BLaER1 treated with 17β-estradiol and CSF1 and Interleukin-3, amounts not matched to agents 10 nM and 100 nM (cell line): ENCODE measurements at regions not wholly inside any gene's neighbourhood (a gene's known extent, or its start where the extent isn't known, plus 50 kb on each side); places are given as distances from the start of the nearest gene placed in this dataset.

ENCODE experiments used
- H3K27ac ChIP-seq, 11 experiments: shearing (Covaris generic); formaldehyde crosslinking; 2 replicates each; pipeline ENCODE4 v1.8.1; 2022
- H3K27me3 ChIP-seq, 11 experiments: shearing (Covaris generic); formaldehyde crosslinking; 2 replicates each; pipeline ENCODE4 v1.8.1; 2022
- H3K36me3 ChIP-seq, 11 experiments: shearing (Covaris generic); formaldehyde crosslinking; 2 replicates each; pipeline ENCODE4 v1.8.1; 2022
- H3K4me1 ChIP-seq, 10 experiments: shearing (Covaris generic); formaldehyde crosslinking; 2 replicates each; pipeline ENCODE4 v1.8.1; 2022
- H3K4me2 ChIP-seq, 11 experiments: shearing (Covaris generic); formaldehyde crosslinking; 2 replicates each; pipeline ENCODE4 v1.8.1; 2022
- H3K4me3 ChIP-seq, 10 experiments: shearing (Covaris generic); formaldehyde crosslinking; 2 replicates each; pipeline ENCODE4 v1.8.1; 2022
- H3K9ac ChIP-seq, 11 experiments: shearing (Covaris generic); formaldehyde crosslinking; 2 replicates each; pipeline ENCODE4 v1.8.1; 2022
- H3K9me3 ChIP-seq, 11 experiments: shearing (Covaris generic); formaldehyde crosslinking; replicated peaks in 1 of 11; 2 replicates each; pipeline ENCODE4 v1.8.1; 2022
- H4K20me1 ChIP-seq, 11 experiments: shearing (Covaris generic); formaldehyde crosslinking; 2 replicates each; pipeline ENCODE4 v1.8.1; 2022
- Cebpa-rat ChIP-seq, 11 experiments: shearing (Covaris generic); IDR thresholded peaks; 2 replicates each; pipeline ENCODE4 v1.8.1; 2022

DNA sequence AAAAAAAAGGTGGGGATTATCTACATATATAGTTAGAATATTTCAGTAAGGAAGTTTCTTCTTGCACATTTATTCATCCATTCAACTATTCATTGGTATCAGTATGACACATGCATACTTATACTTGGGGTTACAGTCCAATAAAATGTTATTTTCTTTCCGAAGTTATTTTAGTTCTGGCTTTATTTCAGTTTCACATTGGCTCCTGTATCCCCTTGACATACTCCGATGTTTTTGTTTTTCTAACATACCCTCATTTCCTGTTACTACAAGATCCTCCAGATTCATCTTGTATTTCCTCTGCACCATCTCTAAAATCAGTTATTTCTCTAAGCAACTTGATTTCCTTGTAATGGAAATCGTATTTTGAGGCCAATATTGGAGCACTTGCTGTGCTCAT is 435.5 kb upstream of the MON1B start:
- no peaks in the 10 kb centered on the region for H3K4me1 ChIP-seq
- H3K4me3 ChIP-seq = no peak overlapping the region
- H3K9me3 ChIP-seq = peaks cover 0 to 12% (median 5%) of the 10 kb centered on the region in 11 experiments; a peak in 8 of 22 replicates
- H3K4me2 ChIP-seq = no peak overlapping the region
- TF ChIP-seq Cebpa-rat (IDR thresholded peaks at IDR 0.05) = no peak
- H3K9ac ChIP-seq = no peak overlapping the region
- no peaks in the 10 kb centered on the region for H3K27me3 ChIP-seq
- no peak overlapping the region for H3K27ac ChIP-seq
- H3K36me3 ChIP-seq = no peaks in the 10 kb centered on the region
- no peaks in the 10 kb centered on the region for H4K20me1 ChIP-seq

DNA sequence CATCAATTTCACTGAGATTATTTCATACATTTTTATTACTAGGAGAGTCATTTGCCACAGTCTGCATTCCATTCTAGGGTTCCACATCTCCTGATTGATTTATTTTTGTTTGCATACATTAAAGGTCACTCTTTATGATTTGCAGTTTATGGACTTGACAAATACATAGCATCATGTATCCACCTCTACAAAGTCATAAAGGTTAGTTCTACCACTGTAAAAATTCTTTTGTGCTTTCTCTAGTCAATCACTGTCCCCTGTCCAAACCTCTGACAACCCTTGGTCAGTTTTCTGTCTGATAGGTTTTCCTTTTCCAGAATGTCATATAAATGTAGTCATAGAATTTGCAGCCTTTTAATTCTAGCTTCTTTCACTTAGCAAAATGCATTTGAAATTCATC is 434.6 kb upstream of the MON1B start:
- TF ChIP-seq Cebpa-rat (IDR thresholded peaks at IDR 0.05) = no peak
- peaks cover 0 to 12% (median 5%) of the 10 kb centered on the region in 11 experiments; a peak in 8 of 22 replicates for H3K9me3 ChIP-seq

DNA sequence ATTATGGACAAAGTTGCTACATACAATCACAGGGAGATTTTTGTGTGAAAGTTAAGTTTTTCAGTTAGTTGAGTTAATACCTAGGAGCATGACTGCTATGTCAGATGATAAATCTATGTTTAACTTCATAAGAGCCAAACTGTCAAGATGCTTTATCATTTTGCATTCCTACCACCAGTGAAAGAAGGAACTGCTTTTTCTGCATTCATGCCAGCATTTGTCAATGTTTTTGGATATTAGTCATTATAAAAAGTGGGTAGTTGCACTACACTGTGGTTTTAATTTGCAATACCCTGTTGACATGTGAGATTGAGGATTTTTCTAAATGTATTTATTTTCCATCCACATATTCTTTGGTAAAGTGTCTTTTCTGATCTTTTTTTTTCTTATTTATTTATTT is 434.0 kb upstream of the MON1B start:
- Histone ChIP-seq H3K9ac (no peak overlapping the region), H3K9me3 (peaks cover 0 to 12% (median 5%) of the 10 kb centered on the region in 11 experiments; a peak in 8 of 22 replicates), H4K20me1 (no peaks in the 10 kb centered on the region), H3K4me2 (no peak overlapping the region), H3K27me3 (no peaks in the 10 kb centered on the region), H3K4me1 (no peaks in the 10 kb centered on the region), H3K4me3 (no peak overlapping the region), H3K27ac (no peak overlapping the region), H3K36me3 (no peaks in the 10 kb centered on the region)
- no peak for TF ChIP-seq Cebpa-rat (IDR thresholded peaks at IDR 0.05)

More for the DNA sequence above, 434.6 kb upstream of the MON1B start:
- Histone ChIP-seq H4K20me1 (no peaks in the 10 kb centered on the region), H3K36me3 (no peaks in the 10 kb centered on the region), H3K4me3 (no peak overlapping the region), H3K4me1 (no peaks in the 10 kb centered on the region), H3K27me3 (no peaks in the 10 kb centered on the region), H3K9ac (no peak overlapping the region), H3K4me2 (no peak overlapping the region), H3K27ac (no peak overlapping the region)

DNA sequence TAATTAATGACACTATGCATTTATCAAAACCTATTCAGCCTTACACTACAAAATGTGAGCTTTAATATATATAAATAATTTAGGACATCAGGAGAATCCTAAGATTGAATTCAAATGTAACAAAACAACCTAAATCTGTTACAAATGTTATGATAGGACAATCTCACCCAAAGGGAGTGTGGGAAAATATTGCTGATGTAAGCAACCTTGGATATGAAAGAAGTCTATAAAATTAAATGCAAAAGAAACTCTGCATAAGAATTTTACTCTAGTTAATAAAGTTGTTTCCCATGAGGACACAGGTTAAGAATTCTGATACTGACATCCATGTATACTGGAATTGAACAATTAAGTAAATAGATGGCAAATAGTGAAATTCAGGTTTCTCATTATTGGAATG is 424.5 kb upstream of the MON1B start:
- no peaks in the 10 kb centered on the region for H3K27me3 ChIP-seq
- H3K9me3 ChIP-seq = peaks cover 0 to 17% (median 10%) of the 10 kb centered on the region in 11 experiments; a peak in 11 of 22 replicates
- H3K4me3 ChIP-seq = no peak overlapping the region
- TF ChIP-seq Cebpa-rat (IDR thresholded peaks at IDR 0.05) = no peak
- no peak overlapping the region for H3K4me2 ChIP-seq
- no peak overlapping the region for H3K27ac ChIP-seq
- H3K9ac ChIP-seq = no peak overlapping the region
- H4K20me1 ChIP-seq = no peaks in the 10 kb centered on the region; a peak in 1 of 22 replicates
- no peaks in the 10 kb centered on the region for H3K4me1 ChIP-seq
- H3K36me3 ChIP-seq = no peaks in the 10 kb centered on the region

DNA sequence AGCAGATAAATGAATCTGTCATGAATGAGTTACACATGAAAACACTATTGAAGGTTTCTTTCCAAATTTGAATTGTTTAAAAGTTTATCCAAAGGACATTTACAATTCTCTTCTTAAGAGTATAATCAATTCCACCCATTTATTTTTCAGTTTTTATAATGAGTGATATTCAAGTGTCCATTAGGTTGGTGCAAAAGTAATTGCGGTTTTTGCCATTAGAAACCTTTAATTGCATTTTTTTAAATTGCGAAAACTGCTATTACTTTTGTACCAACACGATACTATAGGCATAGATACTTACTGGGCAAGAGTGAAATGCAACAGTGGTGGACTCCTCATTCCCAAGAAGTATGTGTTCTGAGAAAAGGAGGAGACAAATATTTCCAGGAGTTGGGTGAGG is 422.7 kb upstream of the MON1B start:
- Histone ChIP-seq H3K4me3 (no peak overlapping the region), H3K9ac (no peak overlapping the region), H3K27ac (no peak overlapping the region), H3K9me3 (peaks cover 0 to 5% (median 3%) of the 10 kb centered on the region in 11 experiments; a peak in 7 of 22 replicates), H4K20me1 (no peaks in the 10 kb centered on the region; a peak in 1 of 22 replicates), H3K4me2 (no peak overlapping the region), H3K4me1 (no peaks in the 10 kb centered on the region), H3K27me3 (no peaks in the 10 kb centered on the region), H3K36me3 (no peaks in the 10 kb centered on the region)
- TF ChIP-seq Cebpa-rat (IDR thresholded peaks at IDR 0.05) = no peak

DNA sequence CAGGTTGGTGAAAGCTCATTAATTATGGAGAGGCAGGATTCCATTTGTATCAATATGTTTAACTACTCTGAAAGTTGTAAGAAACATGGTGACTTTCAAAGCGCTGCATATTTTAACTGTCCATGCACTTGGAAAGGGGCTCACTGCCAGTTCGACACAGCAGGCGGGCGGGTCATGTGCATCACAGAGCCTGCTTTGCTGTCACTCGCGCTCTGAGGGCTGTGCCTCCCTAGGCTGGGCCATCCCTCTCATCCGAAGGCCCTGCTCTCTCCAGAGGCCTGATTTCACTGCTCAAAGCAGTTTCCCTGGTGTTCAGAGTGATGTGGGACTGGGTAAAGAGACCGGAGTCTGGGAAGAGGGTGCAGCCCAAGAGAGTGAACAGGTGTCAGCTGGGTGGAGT is 422.0 kb upstream of the MON1B start:
- Histone ChIP-seq H3K4me1 (no peaks in the 10 kb centered on the region), H3K4me2 (no peak overlapping the region), H3K27me3 (no peaks in the 10 kb centered on the region), H3K36me3 (no peaks in the 10 kb centered on the region), H3K9me3 (peaks cover 0 to 3% (median 0%) of the 10 kb centered on the region in 11 experiments; a peak in 2 of 22 replicates), H3K4me3 (no peak overlapping the region), H4K20me1 (no peaks in the 10 kb centered on the region; a peak in 1 of 22 replicates), H3K9ac (no peak overlapping the region), H3K27ac (no peak overlapping the region)
- TF ChIP-seq Cebpa-rat (IDR thresholded peaks at IDR 0.05) = no peak

DNA sequence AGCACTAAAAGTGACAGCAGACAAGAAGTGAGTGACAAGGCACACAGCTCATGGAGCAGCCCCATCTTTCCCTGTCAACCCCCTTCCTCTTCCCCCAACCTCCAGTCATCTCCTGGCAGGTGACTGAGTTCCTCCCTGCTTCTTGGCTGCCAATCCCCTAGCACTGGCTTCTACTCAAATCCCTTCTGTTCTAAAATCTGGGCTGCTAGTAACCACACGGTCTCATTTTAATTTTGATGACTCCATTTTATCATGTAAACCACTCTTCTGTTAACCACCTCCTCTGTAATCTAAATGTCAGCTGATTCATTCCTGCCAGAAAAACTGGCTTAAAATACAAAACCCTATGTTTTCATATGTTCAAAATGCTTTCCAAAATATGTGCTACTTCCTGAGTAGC is 419.8 kb upstream of the MON1B start:
- Histone ChIP-seq H3K36me3 (no peaks in the 10 kb centered on the region), H3K27me3 (no peaks in the 10 kb centered on the region), H4K20me1 (no peaks in the 10 kb centered on the region; a peak in 1 of 22 replicates), H3K4me2 (no peak overlapping the region), H3K4me3 (no peak overlapping the region), H3K9me3 (no peaks in the 10 kb centered on the region), H3K9ac (no peak overlapping the region), H3K4me1 (no peaks in the 10 kb centered on the region), H3K27ac (no peak overlapping the region)
- TF ChIP-seq Cebpa-rat (IDR thresholded peaks at IDR 0.05) = no peak

DNA sequence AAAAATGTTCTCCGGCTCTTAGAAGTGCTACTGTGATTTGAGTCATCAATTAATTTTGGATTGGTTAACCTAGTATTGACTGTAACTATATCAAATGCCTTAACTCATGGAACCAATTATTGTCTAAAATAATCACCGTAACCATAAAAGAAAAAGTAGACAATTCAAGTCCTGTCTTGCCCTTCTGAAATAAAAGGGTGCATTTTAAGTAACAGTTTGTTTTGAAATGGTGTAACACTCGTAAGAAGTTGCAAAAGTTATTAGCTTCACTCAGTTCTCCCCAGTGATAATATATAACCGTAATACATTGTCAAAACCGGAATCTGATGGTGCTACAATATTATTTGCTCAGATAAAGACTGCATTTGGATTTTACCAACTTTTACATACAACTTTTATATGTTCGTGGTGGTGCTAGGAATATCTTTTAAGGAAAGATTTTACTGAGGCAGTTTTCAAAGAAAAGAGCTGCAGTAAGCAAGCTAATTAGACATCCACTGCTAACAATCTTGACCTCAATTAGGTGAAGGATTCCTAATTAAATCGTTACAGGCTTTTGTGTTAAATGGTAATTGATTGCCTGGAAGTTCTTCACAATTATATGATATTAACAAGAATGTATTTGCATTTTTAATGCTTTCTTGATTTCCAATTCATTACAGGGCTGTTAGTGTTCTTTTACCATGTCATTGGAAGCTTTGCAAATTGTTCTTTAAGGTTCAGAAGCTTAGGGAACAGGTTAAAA is 413.1 kb upstream of the MON1B start:
- no peaks in the 10 kb centered on the region for H3K27me3 ChIP-seq
- H4K20me1 ChIP-seq = no peaks in the 10 kb centered on the region
- no peak overlapping the region for H3K27ac ChIP-seq
- H3K9ac ChIP-seq = no peak overlapping the region
- no peaks in the 10 kb centered on the region for H3K36me3 ChIP-seq
- H3K9me3 ChIP-seq = no peaks in the 10 kb centered on the region
- no peak for TF ChIP-seq Cebpa-rat (IDR thresholded peaks at IDR 0.05)
- no peak overlapping the region for H3K4me2 ChIP-seq
- H3K4me3 ChIP-seq = no peak overlapping the region
- no peaks in the 10 kb centered on the region for H3K4me1 ChIP-seq

DNA sequence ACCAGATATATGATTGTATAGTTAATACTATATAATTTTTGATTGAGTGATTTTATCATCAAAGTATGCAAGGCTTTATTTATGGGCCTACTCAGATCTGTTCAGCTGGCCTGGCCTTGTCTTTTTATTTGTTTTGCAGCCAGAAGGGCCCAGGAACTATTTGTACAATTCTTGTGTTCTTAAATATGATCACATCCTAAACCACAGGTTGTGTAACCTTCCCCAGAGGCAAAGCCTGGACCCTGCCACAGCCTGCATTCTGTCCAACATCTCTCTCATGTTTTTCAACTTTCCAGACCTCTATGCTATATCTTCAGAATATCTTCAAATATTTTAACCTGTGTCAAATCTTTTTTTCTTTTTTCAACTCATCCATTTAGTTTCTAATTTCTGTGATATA is 410.4 kb upstream of the MON1B start:
- H3K4me3 ChIP-seq = no peak overlapping the region
- no peak overlapping the region for H3K9ac ChIP-seq
- no peak overlapping the region for H3K27ac ChIP-seq
- H4K20me1 ChIP-seq = no peaks in the 10 kb centered on the region
- no peaks in the 10 kb centered on the region for H3K36me3 ChIP-seq
- no peaks in the 10 kb centered on the region for H3K9me3 ChIP-seq
- no peak for TF ChIP-seq Cebpa-rat (IDR thresholded peaks at IDR 0.05)
- no peaks in the 10 kb centered on the region for H3K4me1 ChIP-seq
- no peaks in the 10 kb centered on the region for H3K27me3 ChIP-seq
- H3K4me2 ChIP-seq = no peak overlapping the region

DNA sequence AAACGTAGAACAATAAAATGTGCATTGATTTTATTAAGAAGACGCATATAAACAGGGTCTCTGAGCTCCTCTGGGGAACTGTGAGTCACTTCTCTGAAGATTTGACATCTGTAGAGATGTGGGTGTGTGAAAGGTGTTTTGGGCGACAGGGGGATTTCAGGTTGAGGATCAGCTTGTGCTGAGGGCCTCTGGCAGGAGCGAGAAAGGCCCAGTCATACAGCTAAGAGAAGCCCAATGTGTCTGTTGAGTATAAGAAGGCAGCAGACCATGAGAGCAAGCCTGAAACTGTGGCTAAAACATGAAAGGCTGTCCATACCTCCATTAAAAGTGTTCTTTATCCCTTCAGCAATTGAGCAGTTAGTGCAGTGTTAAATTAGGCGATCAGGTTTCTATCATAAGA is 406.5 kb upstream of the MON1B start:
- Histone ChIP-seq H3K27me3 (no peaks in the 10 kb centered on the region), H3K9ac (no peak overlapping the region), H3K27ac (no peak overlapping the region), H3K36me3 (no peaks in the 10 kb centered on the region), H3K4me1 (no peaks in the 10 kb centered on the region), H3K4me2 (no peak overlapping the region), H4K20me1 (no peaks in the 10 kb centered on the region), H3K9me3 (no peaks in the 10 kb centered on the region), H3K4me3 (no peak overlapping the region)
- no peak for TF ChIP-seq Cebpa-rat (IDR thresholded peaks at IDR 0.05)
